HCT116 (cell line): ENCODE measurements at regions not wholly inside any gene's neighbourhood (a gene's known extent, or its start where the extent isn't known, plus 50 kb on each side); places are given as distances from the start of the nearest gene placed in this dataset.

Source experiments
- ATAC-seq: fragments of 200-7000 bp; cut with Tn5 transposase; 2 replicates; pipeline ENCODE4 v1.9.1; 2020; ENCODE audit warnings: mild to moderate bottlenecking, moderate library complexity
- BruUV-seq: library from RNA; stranded (reverse); fragments of 400-500 nt; replicated peaks from 2 replicates; lab custom pipeline; 2021; lab: Mats Ljungman, UMichigan
- CTCF ChIA-PET: fragments of 300-600 bp; sonication (Branson Sonifier 250); formaldehyde crosslinking; loops from one replicate; lab custom pipeline; 2021; ENCODE audit warnings: antibody characterized with exemption; lab: Charles Lee
- POLR2A ChIA-PET: fragments of 300-600, 350-600 bp; sonication (Branson Sonifier 250); formaldehyde crosslinking; loops from one replicate; lab custom pipeline; 2021; ENCODE audit warnings: antibody characterized with exemption; lab: Charles Lee
- RAD21 ChIA-PET, 2 experiments: fragments of 300-600 bp; sonication (Branson Sonifier 250); formaldehyde crosslinking; loops; one replicate each; lab custom pipeline; 2023; ENCODE audit warnings: low total read pairs in 2 of 2; ENCODE audit not compliant: uncharacterized antibody in 2 of 2, unreplicated experiment in 2 of 2, low non-redundant PET in 1 of 2; lab: Charles Lee
- DNase-seq: peaks from one replicate; pipeline ENCODE4 v3.0.0-alpha.2; 2010; ENCODE audit warnings: low read depth, low spot score
- H2AFZ ChIP-seq: fragments of 200-600 bp; shearing (Covaris generic), sonication (generic); 2 replicates; pipeline ENCODE4 v1.6.1; 2017; ENCODE audit warnings: low read depth, mixed run types, mixed read lengths, antibody characterized with exemption, low read length; ENCODE audit not compliant: poor library complexity, severe bottlenecking
- H3K27ac ChIP-seq: 2 replicates; pipeline ENCODE4 v1.5.1; 2012; ENCODE audit warnings: low read depth, low read length
- H3K27me3 ChIP-seq: fragments of 200-600 bp; sonication (generic); 2 replicates; pipeline ENCODE4 v1.6.1; 2016; ENCODE audit warnings: mixed run types, low read length, mixed read lengths; ENCODE audit not compliant: insufficient read depth
- H3K36me3 ChIP-seq, 2 experiments: fragments of 200-500 bp in 1 of 2; fragments of 200-600 bp in 1 of 2; sonication (Bioruptor generic) in 1 of 2; sonication (generic) in 1 of 2; 2 replicates each; pipeline versions ENCODE4 v1.5.1 to v1.6.1; 2014 to 2016; ENCODE audit warnings: low read length in 2 of 2, inconsistent platforms in 1 of 2, mixed read lengths in 1 of 2, mixed run types in 1 of 2; ENCODE audit not compliant: insufficient read depth in 2 of 2, control insufficient read depth in 1 of 2
- H3K4me1 ChIP-seq, 2 experiments: fragments of 200-600 bp in 1 of 2; sonication (generic) in 1 of 2; 2 replicates each; pipeline versions ENCODE4 v1.5.1 to v1.6.1; 2012 to 2017; ENCODE audit warnings: low read length in 2 of 2, inconsistent platforms in 1 of 2, mild to moderate bottlenecking in 1 of 2, mixed read lengths in 1 of 2, mixed run types in 1 of 2, moderate library complexity in 1 of 2; ENCODE audit not compliant: insufficient read depth in 2 of 2, control insufficient read depth in 1 of 2
- H3K4me2 ChIP-seq: fragments of 200-600 bp; sonication (generic); 2 replicates; pipeline ENCODE4 v1.6.1; 2017; ENCODE audit warnings: mixed run types, low read length, mixed read lengths
- H3K4me3 ChIP-seq, 2 experiments: fragments of 200-600 bp in 1 of 2; sonication (generic) in 1 of 2; replicated peaks in 1 of 2; 2 replicates each; pipeline ENCODE4 v1.5.1; 2011 to 2016; ENCODE audit warnings: low read length in 2 of 2, control low read depth in 1 of 2, low read depth in 1 of 2, mild to moderate bottlenecking in 1 of 2, mixed read lengths in 1 of 2, mixed run types in 1 of 2
- H3K79me2 ChIP-seq: fragments of 200-600 bp; sonication (generic); 2 replicates; pipeline ENCODE4 v1.6.1; 2017; ENCODE audit warnings: mild to moderate bottlenecking, mixed run types, low read length, moderate library complexity, mixed read lengths; ENCODE audit not compliant: insufficient read depth
- H3K9ac ChIP-seq: fragments of 200-600 bp; sonication (generic); 2 replicates; pipeline ENCODE4 v1.6.1; 2016; ENCODE audit warnings: low read length, mixed read lengths
- H3K9me2 ChIP-seq: fragments of 200-600 bp; sonication (generic), shearing (Covaris generic); 2 replicates; pipeline ENCODE4 v1.6.1; 2017; ENCODE audit warnings: mixed run types, mild to moderate bottlenecking, moderate library complexity; ENCODE audit not compliant: insufficient read depth
- H3K9me3 ChIP-seq, 2 experiments: fragments of 200-500 bp in 1 of 2; fragments of 200-600 bp in 1 of 2; sonication (Bioruptor generic) in 1 of 2; sonication (generic) in 1 of 2; 2 replicates each; pipeline ENCODE4 v1.6.1; 2014 to 2017; ENCODE audit warnings: low read length in 2 of 2, mixed read lengths in 2 of 2, inconsistent platforms in 1 of 2, low read depth in 1 of 2, mild to moderate bottlenecking in 1 of 2, mixed run types in 1 of 2, moderate library complexity in 1 of 2; ENCODE audit not compliant: control insufficient read depth in 1 of 2, insufficient read depth in 1 of 2
- H4K20me1 ChIP-seq: fragments of 200-600 bp; sonication (generic), shearing (Covaris generic); 2 replicates; pipeline ENCODE4 v1.6.1; 2017; ENCODE audit warnings: mixed run types, mild to moderate bottlenecking, moderate library complexity; ENCODE audit not compliant: insufficient read depth
- CBX3 ChIP-seq: IDR thresholded peaks from 2 replicates; pipeline ENCODE4 v1.6.1; 2012; ENCODE audit warnings: low read depth
- CEBPB ChIP-seq: IDR thresholded peaks from 2 replicates; pipeline ENCODE4 v1.6.1; 2012; ENCODE audit warnings: low read depth
- EGR1 ChIP-seq: IDR thresholded peaks from 2 replicates; pipeline ENCODE4 v1.6.1; 2012; ENCODE audit warnings: low read depth
- ELF1 ChIP-seq: IDR thresholded peaks from 2 replicates; pipeline ENCODE4 v1.6.1; 2012; ENCODE audit warnings: low read depth, borderline replicate concordance
- EZH2phosphoT487 ChIP-seq: fragments of 200-600 bp; IDR thresholded peaks from 2 replicates; pipeline ENCODE4 v1.6.1; 2018; ENCODE audit warnings: antibody characterized with exemption, borderline replicate concordance
- FOSL1 ChIP-seq: IDR thresholded peaks from 2 replicates; pipeline ENCODE4 v1.6.1; 2012; ENCODE audit warnings: low read depth
- JUND ChIP-seq: IDR thresholded peaks from 2 replicates; pipeline ENCODE4 v1.6.1; 2012
- MAX ChIP-seq: IDR thresholded peaks from 2 replicates; pipeline ENCODE4 v1.6.1; 2012
- POLR2AphosphoS5 ChIP-seq: IDR thresholded peaks from 2 replicates; pipeline ENCODE4 v1.6.1; 2011; ENCODE audit warnings: mild to moderate bottlenecking, low read depth, low read length, moderate library complexity
- RAD21 ChIP-seq: IDR thresholded peaks from 2 replicates; pipeline ENCODE4 v1.6.1; 2012; ENCODE audit warnings: low read depth, mild to moderate bottlenecking
- YY1 ChIP-seq: IDR thresholded peaks from 2 replicates; pipeline ENCODE4 v1.6.1; 2011; ENCODE audit warnings: low read length, low read depth, moderate library complexity, mild to moderate bottlenecking; ENCODE audit not compliant: insufficient replicate concordance; ENCODE audit errors: extremely low read depth
- ZNF274 ChIP-seq: fragments of 200-500 bp; sonication (Bioruptor generic); IDR thresholded peaks from 2 replicates; pipeline ENCODE4 v1.6.1; 2014; ENCODE audit warnings: mild to moderate bottlenecking, low read depth, low read length, inconsistent platforms
- intact Hi-C: fragments of 100-400 bp; cut with micrococcal nuclease; formaldehyde crosslinking; loops from 2 replicates; pipeline ENCODE4 v1.10.0; 2022
- TF ChIP-seq, protein P1 (sequence below), 3 experiments: fragments of 200-600 bp in 1 of 3; sonication (generic) in 1 of 3; IDR thresholded peaks in 2 of 3; conservative IDR thresholded peaks in 1 of 3; 2 replicates each; pipeline ENCODE4 v1.5.1; 2012 to 2017; ENCODE audit warnings: low read depth in 2 of 3, low read length in 2 of 3, antibody characterized with exemption in 1 of 3, borderline replicate concordance in 1 of 3, control low read depth in 1 of 3, mild to moderate bottlenecking in 1 of 3, mixed read lengths in 1 of 3, mixed run types in 1 of 3, moderate library complexity in 1 of 3; ENCODE audit not compliant: insufficient read depth in 1 of 3
- TF ChIP-seq, protein P2 (sequence below): IDR thresholded peaks from 2 replicates; pipeline ENCODE4 v1.6.1; 2011; ENCODE audit warnings: mild to moderate bottlenecking, low read length, moderate library complexity; ENCODE audit not compliant: insufficient replicate concordance; ENCODE audit errors: extremely low read depth
- TF ChIP-seq, protein P3 (sequence below): IDR thresholded peaks from 2 replicates; pipeline ENCODE4 v1.6.1; 2012; ENCODE audit warnings: low read depth
- TF ChIP-seq, protein P4 (sequence below): IDR thresholded peaks from 2 replicates; pipeline ENCODE4 v1.6.1; 2012

- H3K36me3 ChIP-seq = no peaks in the 10 kb centered on the region
- DNase-seq (no peak), ATAC-seq (0 out of 2 replicates have a peak, but pooled peaks have one; percentile 42)
- no peaks in the 10 kb centered on the region for H4K20me1 ChIP-seq
- ChIA-PET RAD21 (no interaction called here), POLR2A (no interaction called here), CTCF (no interaction called here)
- H3K9ac ChIP-seq = no peak overlapping the region
- no peak overlapping the region for H2AFZ ChIP-seq
- TF ChIP-seq, protein P1, sequence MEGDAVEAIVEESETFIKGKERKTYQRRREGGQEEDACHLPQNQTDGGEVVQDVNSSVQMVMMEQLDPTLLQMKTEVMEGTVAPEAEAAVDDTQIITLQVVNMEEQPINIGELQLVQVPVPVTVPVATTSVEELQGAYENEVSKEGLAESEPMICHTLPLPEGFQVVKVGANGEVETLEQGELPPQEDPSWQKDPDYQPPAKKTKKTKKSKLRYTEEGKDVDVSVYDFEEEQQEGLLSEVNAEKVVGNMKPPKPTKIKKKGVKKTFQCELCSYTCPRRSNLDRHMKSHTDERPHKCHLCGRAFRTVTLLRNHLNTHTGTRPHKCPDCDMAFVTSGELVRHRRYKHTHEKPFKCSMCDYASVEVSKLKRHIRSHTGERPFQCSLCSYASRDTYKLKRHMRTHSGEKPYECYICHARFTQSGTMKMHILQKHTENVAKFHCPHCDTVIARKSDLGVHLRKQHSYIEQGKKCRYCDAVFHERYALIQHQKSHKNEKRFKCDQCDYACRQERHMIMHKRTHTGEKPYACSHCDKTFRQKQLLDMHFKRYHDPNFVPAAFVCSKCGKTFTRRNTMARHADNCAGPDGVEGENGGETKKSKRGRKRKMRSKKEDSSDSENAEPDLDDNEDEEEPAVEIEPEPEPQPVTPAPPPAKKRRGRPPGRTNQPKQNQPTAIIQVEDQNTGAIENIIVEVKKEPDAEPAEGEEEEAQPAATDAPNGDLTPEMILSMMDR (IDR thresholded peaks at IDR 0.05 in 2 of 3, conservative IDR thresholded peaks at IDR 0.05 in 1 of 3; ENCODE audit: borderline replicate concordance in 1 of 3, insufficient read depth in 1 of 3, low read depth in 2 of 3, low read length in 2 of 3) = no peak
- TF ChIP-seq RAD21 = no peak
- no peak for TF ChIP-seq FOSL1
- TF ChIP-seq MAX = no peak
- TF ChIP-seq, protein P2, sequence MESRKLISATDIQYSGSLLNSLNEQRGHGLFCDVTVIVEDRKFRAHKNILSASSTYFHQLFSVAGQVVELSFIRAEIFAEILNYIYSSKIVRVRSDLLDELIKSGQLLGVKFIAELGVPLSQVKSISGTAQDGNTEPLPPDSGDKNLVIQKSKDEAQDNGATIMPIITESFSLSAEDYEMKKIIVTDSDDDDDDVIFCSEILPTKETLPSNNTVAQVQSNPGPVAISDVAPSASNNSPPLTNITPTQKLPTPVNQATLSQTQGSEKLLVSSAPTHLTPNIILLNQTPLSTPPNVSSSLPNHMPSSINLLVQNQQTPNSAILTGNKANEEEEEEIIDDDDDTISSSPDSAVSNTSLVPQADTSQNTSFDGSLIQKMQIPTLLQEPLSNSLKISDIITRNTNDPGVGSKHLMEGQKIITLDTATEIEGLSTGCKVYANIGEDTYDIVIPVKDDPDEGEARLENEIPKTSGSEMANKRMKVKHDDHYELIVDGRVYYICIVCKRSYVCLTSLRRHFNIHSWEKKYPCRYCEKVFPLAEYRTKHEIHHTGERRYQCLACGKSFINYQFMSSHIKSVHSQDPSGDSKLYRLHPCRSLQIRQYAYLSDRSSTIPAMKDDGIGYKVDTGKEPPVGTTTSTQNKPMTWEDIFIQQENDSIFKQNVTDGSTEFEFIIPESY = no peak
- no peak for TF ChIP-seq EGR1
- TF ChIP-seq ZNF274 = no peak
- TF ChIP-seq ELF1 = no peak
- TF ChIP-seq YY1 = no peak
- TF ChIP-seq, protein P3, sequence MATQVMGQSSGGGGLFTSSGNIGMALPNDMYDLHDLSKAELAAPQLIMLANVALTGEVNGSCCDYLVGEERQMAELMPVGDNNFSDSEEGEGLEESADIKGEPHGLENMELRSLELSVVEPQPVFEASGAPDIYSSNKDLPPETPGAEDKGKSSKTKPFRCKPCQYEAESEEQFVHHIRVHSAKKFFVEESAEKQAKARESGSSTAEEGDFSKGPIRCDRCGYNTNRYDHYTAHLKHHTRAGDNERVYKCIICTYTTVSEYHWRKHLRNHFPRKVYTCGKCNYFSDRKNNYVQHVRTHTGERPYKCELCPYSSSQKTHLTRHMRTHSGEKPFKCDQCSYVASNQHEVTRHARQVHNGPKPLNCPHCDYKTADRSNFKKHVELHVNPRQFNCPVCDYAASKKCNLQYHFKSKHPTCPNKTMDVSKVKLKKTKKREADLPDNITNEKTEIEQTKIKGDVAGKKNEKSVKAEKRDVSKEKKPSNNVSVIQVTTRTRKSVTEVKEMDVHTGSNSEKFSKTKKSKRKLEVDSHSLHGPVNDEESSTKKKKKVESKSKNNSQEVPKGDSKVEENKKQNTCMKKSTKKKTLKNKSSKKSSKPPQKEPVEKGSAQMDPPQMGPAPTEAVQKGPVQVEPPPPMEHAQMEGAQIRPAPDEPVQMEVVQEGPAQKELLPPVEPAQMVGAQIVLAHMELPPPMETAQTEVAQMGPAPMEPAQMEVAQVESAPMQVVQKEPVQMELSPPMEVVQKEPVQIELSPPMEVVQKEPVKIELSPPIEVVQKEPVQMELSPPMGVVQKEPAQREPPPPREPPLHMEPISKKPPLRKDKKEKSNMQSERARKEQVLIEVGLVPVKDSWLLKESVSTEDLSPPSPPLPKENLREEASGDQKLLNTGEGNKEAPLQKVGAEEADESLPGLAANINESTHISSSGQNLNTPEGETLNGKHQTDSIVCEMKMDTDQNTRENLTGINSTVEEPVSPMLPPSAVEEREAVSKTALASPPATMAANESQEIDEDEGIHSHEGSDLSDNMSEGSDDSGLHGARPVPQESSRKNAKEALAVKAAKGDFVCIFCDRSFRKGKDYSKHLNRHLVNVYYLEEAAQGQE = no peak
- TF ChIP-seq CEBPB = no peak
- no peak for TF ChIP-seq POLR2AphosphoS5
- no peak for TF ChIP-seq EZH2phosphoT487
- TF ChIP-seq, protein P4, sequence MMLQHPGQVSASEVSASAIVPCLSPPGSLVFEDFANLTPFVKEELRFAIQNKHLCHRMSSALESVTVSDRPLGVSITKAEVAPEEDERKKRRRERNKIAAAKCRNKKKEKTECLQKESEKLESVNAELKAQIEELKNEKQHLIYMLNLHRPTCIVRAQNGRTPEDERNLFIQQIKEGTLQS = no peak
- TF ChIP-seq CBX3 = no peak
- TF ChIP-seq JUND = no peak
- no peaks in the 10 kb centered on the region for H3K79me2 ChIP-seq
- no peaks in the 10 kb centered on the region for H3K9me2 ChIP-seq
- intact Hi-C loops = no loop called here
- no peak overlapping the region for H3K27ac ChIP-seq
- H3K4me2 ChIP-seq = no peak overlapping the region
- H3K4me1 ChIP-seq = no peaks in the 10 kb centered on the region
- no peak overlapping the region for H3K4me3 ChIP-seq
- 0 out of 2 replicates have a peak, but pooled peaks cover 4% of the 10 kb centered on the region for H3K27me3 ChIP-seq
- no TSS peak for BruUV-seq
- H3K9me3 ChIP-seq = no peaks in the 10 kb centered on the region
Measured at GRCh38 chr2:235162082-235162836, 210.4 kb downstream of the SH3BP4 start.
